Motor neuron (in vitro differentiated cells): ENCODE measurements at regions not wholly inside any gene's neighbourhood (a gene's known extent, or its start where the extent isn't known, plus 50 kb on each side); places are given as distances from the start of the nearest gene placed in this dataset.
A peak's percentile ranks its signal among the peaks of the same experiment; 100 is the strongest.
"Not testable (repeated sequence)": the region's sequence is repeated elsewhere in the genome, so short reads cannot be mapped to it uniquely, and the experiment has no call there.

ENCODE experiments used
- ATAC-seq, 8 experiments: fragments of 200-7000 bp; cut with Tn5 transposase; replicated peaks in 6 of 8; 2 replicates each; pipeline ENCODE4 v1.8.0; 2021; ENCODE audit warnings: mild to moderate bottlenecking in 8 of 8, moderate library complexity in 8 of 8
- H3K27ac ChIP-seq, 2 donors: fragments of 250-450 bp; sonication (Bioruptor Pico); 2 replicates each; pipeline ENCODE4 v1.9.0; 2021; ENCODE audit warnings: antibody characterized with exemption in 2 of 2, mild to moderate bottlenecking in 2 of 2, moderate library complexity in 1 of 2
- H3K4me1 ChIP-seq, 2 donors: fragments of 250-450 bp; sonication (Bioruptor Pico); replicated peaks in 1 of 2; 2 replicates each; pipeline ENCODE4 v1.6.1; 2021; ENCODE audit warnings: antibody characterized with exemption in 2 of 2, mild to moderate bottlenecking in 2 of 2, moderate library complexity in 1 of 2
- H3K4me3 ChIP-seq, 5 donors: fragments of 250-450 bp; sonication (Bioruptor Pico); 2 replicates each; pipeline ENCODE4 v1.9.0; 2021; ENCODE audit warnings: antibody characterized with exemption in 5 of 5, mild to moderate bottlenecking in 5 of 5, moderate library complexity in 4 of 5
- WGBS, 10 experiments: fragments of 450-650 bp; shearing (Covaris generic); methylation state at CpG; one replicate each; pipeline ENCODE4 v1.0.0; 2022; 5-methylcytosine and 5-hydroxymethylcytosine counted together
- in situ Hi-C, 9 experiments: fragments of 400-800 bp; cut with MboI; loops; one replicate each; pipeline ENCODE4 v1.15.0; 2021; ENCODE audit warnings: low sequenced_read_pairs in 9 of 9, low pct_unique_long_range_greater_than_20kb in 2 of 9; ENCODE audit not compliant: unreplicated experiment in 9 of 9

GRCh38 chr5:91245871-91246270 lies 137.2 kb downstream of the ARRDC3 start:
- ATAC-seq = no peak
- Histone ChIP-seq H3K4me1 (no peaks in the 10 kb centered on the region), H3K27ac (no peak overlapping the region), H3K4me3 (no peak overlapping the region)
- 0 to 100% (median 74%) methylated on average over 1 of the region's 1 CpG; no CpG with 5 or more reads in 2 of the 10 experiments for WGBS, 10 experiments
- in situ Hi-C loops = no loop called here

- ATAC-seq = no peak
- Histone ChIP-seq H3K27ac (no peak overlapping the region), H3K4me1 (no peaks in the 10 kb centered on the region), H3K4me3 (no peak overlapping the region)
- in situ Hi-C loops = no loop called here
- 0 to 83% (median 40%) methylated on average over 1 to 3 of the region's 3 CpGs; no CpG with 5 or more reads in 1 of the 10 experiments for WGBS, 10 experiments
Observed at GRCh38 chr5:91245074-91245452, 138.1 kb downstream of the ARRDC3 start.

DNA sequence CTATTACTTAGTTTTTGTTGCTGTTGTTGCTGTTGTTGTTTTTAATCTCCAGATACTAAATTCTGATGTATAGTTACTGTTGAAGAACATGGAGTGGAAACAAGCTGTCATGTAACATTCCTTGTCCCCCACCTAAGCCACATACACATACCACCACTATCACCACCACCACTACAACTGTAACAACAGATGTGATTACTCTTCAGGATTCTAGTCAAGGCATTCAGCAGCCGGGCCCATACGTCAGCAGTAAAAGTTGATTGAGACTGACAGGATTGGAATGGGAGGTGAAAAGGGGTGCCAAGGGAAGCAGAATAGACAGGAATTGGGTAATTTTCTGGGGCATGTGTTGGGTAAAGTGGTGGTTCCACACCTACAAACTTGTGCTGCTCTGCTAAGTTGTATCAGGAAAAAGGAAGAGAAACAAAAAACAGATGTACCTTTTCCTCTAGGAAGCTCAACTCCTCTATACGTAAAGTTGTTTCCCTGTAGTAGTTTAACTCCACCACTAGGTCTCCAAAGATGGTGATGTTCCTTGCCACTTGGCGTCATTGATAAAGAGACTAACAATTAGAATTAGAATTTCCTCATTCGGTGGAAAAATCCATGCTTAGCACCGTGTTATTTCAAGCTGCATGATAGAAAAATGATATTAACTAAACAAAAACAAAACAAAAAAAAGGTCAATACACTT lies 138.6 kb downstream of the ARRDC3 start:
- H3K27ac ChIP-seq = no peak overlapping the region
- ATAC-seq = no peak
- in situ Hi-C loops = no loop called here
- H3K4me1 ChIP-seq = no peaks in the 10 kb centered on the region
- H3K4me3 ChIP-seq = no peak overlapping the region
- 60 to 100% (median 90%) methylated on average over 1 to 6 of the region's 6 CpGs; no CpG with 5 or more reads in 1 of the 10 experiments for WGBS, 10 experiments

DNA sequence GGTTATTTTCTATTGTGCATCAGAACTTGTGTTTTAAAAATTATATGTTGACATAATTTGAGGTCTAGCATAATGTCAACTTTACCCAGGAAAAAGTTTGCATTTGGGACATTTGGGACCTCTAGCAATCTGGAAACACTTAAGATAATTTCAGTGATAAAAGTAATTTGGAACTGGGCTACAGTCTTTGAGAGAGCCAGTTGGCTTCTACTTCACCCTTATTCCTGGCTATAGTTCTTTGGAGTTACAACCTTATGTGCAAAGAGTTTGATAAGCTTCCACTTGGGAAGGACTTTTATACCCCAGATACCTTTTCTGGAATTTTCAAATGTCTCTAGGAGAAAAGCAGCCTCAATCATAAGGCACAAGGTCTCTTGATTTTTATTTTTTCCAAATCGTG lies 139.3 kb downstream of the ARRDC3 start:
- ATAC-seq = no peak
- Histone ChIP-seq H3K4me3 (no peak overlapping the region), H3K27ac (no peak overlapping the region), H3K4me1 (no peaks in the 10 kb centered on the region)
- in situ Hi-C loops = no loop called here
- 38 to 100% (median 80%) methylated on average over 1 of the region's 1 CpG; no CpG with 5 or more reads in 2 of the 10 experiments for WGBS, 10 experiments

- Histone ChIP-seq H3K27ac (no peak overlapping the region), H3K4me1 (no peaks in the 10 kb centered on the region), H3K4me3 (no peak overlapping the region)
- in situ Hi-C loops = no loop called here
- no peak for ATAC-seq
Observed at GRCh38 chr5:91243286-91243685, 139.8 kb downstream of the ARRDC3 start.

DNA sequence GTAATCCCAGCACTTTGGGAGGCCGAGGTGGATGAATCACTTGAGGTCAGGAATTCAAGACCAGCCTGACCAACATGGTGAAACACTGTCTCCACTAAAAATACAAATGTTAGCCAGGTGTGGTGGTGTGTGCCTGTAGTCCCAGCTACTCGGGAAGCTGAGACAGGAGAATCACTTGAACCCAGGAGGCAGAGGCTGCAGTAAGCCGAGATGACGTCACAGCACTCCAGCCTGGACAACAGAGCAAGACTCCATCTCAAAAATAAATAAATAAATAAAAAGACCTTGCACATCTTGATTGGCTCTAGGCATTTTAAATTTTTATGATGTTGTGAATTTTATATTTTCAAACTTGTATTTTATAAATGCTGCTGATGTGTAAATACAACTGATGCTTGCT lies 141.7 kb downstream of the ARRDC3 start:
- in situ Hi-C loops, H3K4me1 ChIP-seq, ATAC-seq, H3K27ac ChIP-seq, H3K4me3 ChIP-seq: not testable (repeated sequence)
- 44 to 100% (median 80%) methylated on average over 1 to 4 of the region's 4 CpGs; no CpG with 5 or more reads in 1 of the 10 experiments for WGBS, 10 experiments

DNA sequence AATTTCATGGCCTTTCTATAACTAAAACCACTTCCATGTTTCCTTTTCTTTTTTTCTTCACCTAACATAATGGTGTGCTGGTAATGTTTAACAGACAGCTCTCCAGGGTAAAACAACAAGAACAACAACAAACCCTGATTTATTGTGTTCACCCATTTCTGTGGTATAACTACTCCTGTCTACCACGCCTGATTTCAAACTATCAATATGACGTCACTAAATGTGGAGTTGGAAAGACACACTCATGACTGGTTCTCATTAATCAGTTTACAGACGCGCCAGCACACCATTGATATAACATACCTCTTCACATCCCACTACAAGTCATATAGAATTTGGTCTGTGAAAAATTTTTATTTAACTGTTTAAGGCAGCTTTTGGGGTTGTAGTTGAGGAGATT lies 142.9 kb downstream of the ARRDC3 start:
- WGBS, 10 experiments = 53 to 100% (median 91%) methylated on average over 2 to 4 of the region's 4 CpGs
- Histone ChIP-seq H3K27ac (no peak overlapping the region), H3K4me1 (peaks cover 0 to under 1% of the 10 kb centered on the region in 2 donors), H3K4me3 (no peak overlapping the region)
- no peak for ATAC-seq
- in situ Hi-C loops = no loop called here

DNA sequence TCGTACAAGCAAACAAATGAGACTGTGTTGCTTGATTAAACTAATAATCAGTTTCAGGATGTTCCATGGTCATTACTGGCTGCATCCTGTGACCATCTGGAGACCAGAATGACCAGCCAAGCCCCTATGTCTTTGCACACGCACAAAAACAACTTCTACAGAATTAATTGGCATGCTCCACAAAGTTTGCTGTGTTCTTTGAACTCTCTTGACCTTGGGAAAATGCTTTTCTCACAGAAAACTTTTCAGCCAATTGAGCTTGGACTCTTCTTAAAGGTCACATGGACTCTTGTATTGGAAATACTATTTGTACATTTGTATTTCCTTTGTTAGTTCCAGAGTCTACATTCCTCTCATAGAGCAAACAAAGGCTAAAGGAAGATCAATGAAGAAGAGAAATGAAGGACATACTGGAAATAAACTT lies 147.8 kb downstream of the ARRDC3 start:
- in situ Hi-C loops = no loop called here
- Histone ChIP-seq H3K4me1 (peaks cover 0 to 7% of the 10 kb centered on the region in 2 donors), H3K4me3 (no peak overlapping the region), H3K27ac (no peak overlapping the region)
- 0 to 86% (median 27%) methylated on average over 1 to 2 of the region's 2 CpGs; no CpG with 5 or more reads in 2 of the 10 experiments for whole genome bisulfite sequencing, 10 experiments
- no peak for ATAC-seq

- WGBS, 10 experiments = 27 to 100% (median 87%) methylated on average over 1 to 3 of the region's 3 CpGs; no CpG with 5 or more reads in 2 of the 10 experiments
- ATAC-seq = no peak
- Histone ChIP-seq H3K27ac (no peak overlapping the region), H3K4me3 (no peak overlapping the region), H3K4me1 (peaks cover 0 to 7% of the 10 kb centered on the region in 2 donors)
- in situ Hi-C loops = no loop called here
Observed at GRCh38 chr5:91232523-91232922, 150.6 kb downstream of the ARRDC3 start.

DNA sequence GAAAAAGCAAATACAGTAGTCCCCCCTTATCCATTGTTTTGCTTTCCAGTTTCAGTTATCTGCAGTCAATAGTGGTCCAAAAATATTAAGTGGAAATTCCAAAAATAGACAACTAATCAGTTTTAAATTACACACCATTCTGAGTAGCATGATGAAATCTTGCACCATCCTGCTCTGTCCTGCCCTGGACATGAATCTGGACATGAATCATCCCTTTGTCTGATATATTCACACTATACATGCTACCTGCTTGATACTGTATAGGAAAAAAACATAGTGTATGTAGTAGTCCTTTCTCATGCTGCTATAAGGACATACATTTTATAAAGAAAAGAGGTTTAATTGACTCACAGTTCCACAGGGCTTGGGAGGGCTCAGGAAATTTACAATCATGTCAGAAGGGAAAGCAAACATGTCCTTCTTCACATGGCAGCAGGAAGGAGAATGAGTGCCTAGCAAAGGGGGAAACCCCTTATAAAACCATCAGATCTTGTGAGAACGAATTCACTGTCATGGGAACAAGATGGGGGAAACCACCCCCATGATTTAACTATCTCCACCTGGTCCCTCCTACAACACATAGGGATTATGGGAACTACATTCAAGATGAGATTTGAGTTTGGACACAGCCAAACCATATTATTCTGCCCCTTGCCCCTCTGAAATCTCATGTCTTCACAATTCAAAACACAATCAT lies 153.9 kb downstream of the ARRDC3 start:
- Histone ChIP-seq H3K4me1 (no peaks in the 10 kb centered on the region), H3K4me3 (no peak overlapping the region), H3K27ac (no peak overlapping the region)
- 0 to 100% (median 60%) methylated on average over 1 of the region's 1 CpG; no CpG with 5 or more reads in 5 of the 10 experiments for WGBS, 10 experiments
- ATAC-seq = peak in 5 of 8 experiments; percentile 40 to 98 (median 84)
- in situ Hi-C loops = no loop called here

GRCh38 chr5:91228188-91228587 lies 154.9 kb downstream of the ARRDC3 start:
- Histone ChIP-seq H3K4me3 (no peak overlapping the region), H3K27ac (no peak overlapping the region), H3K4me1 (no peaks in the 10 kb centered on the region)
- 17 to 88% (median 78%) methylated on average over 1 of the region's 1 CpG; no CpG with 5 or more reads in 5 of the 10 experiments for WGBS, 10 experiments
- in situ Hi-C loops = no loop called here
- no peak for ATAC-seq

DNA sequence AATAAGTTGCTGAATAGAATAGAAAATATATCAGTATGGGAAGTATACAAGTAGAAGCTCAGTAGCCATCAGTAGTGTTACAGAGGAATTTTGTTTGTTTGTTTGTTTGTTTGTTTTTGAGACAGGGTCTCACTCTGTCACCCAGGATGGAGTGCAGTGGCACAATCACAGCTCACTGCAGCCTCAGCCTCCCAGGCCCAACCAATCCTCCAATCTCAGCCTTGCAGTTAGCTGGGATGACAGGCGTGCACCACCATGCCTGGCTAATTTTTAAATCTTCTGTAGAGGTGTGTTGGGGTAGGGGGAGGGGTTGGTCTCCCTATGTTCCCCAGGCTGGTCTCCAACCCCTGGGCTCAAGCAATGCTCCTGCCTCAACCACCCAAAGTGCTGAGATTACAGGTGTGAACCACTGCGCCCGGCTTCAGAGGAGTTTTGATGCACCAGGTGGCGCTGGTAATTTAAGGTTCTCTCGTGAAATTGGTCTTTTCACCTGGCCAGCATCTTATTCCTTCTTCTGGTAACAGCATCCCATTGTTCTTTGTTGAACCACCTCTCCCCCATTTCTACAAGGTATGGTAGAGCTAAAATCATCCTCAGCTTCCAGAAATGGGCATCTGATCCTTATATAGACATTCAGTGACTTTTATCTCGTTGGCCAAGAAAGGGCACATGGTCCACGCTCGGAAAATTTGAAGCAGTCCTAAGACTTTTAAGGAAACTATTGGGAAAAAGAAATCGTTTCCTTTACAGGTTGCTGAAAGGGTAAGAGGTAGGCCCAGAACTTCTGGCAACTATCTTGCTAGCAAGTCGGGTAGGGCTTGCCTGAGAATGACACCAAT lies 157.1 kb downstream of the ARRDC3 start:
- H3K27ac ChIP-seq = no peak overlapping the region
- WGBS, 10 experiments = 44 to 89% (median 70%) methylated on average over 3 to 8 of the region's 10 CpGs; no CpG with 5 or more reads in 2 of the 10 experiments
- H3K4me1 ChIP-seq = no peaks in the 10 kb centered on the region
- H3K4me3 ChIP-seq = no peak overlapping the region
- in situ Hi-C loops = no loop called here
- peak in 3 of 8 experiments; percentile 26 to 33 (median 29) for ATAC-seq

DNA sequence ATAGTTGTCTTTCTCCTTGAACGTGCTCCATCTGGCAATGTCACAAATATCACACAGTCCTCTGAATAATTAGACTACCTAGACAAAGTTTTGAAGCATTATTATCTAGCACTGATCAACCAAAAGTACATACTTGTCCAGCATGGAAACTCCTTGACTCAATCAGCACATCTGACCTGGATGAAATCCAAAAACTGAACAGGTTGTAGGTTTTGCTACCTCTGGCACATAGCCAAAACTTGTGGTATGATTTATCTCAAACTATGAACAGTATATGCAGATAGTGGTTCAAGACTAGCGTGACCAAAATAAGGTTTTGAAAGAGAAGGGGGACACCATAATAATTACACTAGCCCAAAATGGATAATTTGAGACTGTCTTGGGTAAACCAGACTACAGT lies 158.1 kb downstream of the ARRDC3 start:
- Histone ChIP-seq H3K27ac (no peak overlapping the region), H3K4me1 (no peaks in the 10 kb centered on the region), H3K4me3 (no peak overlapping the region)
- in situ Hi-C loops = loop anchor here in 1 of 9 experiments (25.0 kb wide), 1 partner anchor 113 kb away; no protein-coding TSS in a partner anchor
- no peak for ATAC-seq
- WGBS, 10 experiments = 38 to 100% (median 83%) methylated on average over 1 to 2 of the region's 2 CpGs; no CpG with 5 or more reads in 1 of the 10 experiments
